PC-9 (cell line): ENCODE measurements at regions not wholly inside any gene's neighbourhood (a gene's known extent, or its start where the extent isn't known, plus 50 kb on each side); places are given as distances from the start of the nearest gene placed in this dataset.
A peak's percentile ranks its signal among the peaks of the same experiment; 100 is the strongest.

Experiments used
- BruUV-seq: library from RNA; stranded (reverse); fragments of 400-500 nt; replicated peaks from 2 replicates; lab custom pipeline; 2021; lab: Mats Ljungman, UMichigan
- CTCF ChIA-PET: fragments of 300-600 bp; sonication (Branson Sonifier 250); formaldehyde crosslinking; loops from one replicate; lab custom pipeline; 2022; ENCODE audit warnings: antibody characterized with exemption; lab: Charles Lee
- POLR2A ChIA-PET: fragments of 300-600 bp; sonication (Branson Sonifier 250); formaldehyde crosslinking; loops from one replicate; lab custom pipeline; 2022; ENCODE audit warnings: antibody characterized with exemption; ENCODE audit not compliant: unreplicated experiment; lab: Charles Lee
- DNase-seq, 2 experiments: peaks; one replicate each; pipeline versions ENCODE4 v3.0.0 to v3.0.0-alpha.2; 2015 to 2022; ENCODE audit warnings: mixed read lengths in 1 of 2
- H2AFZ ChIP-seq: fragments of 200-600 bp; sonication (generic); 2 replicates; pipeline ENCODE4 v1.8.1; 2017; ENCODE audit warnings: antibody characterized with exemption
- H3F3A ChIP-seq: fragments of 200-600 bp; sonication (generic); 2 replicates; pipeline ENCODE4 v1.8.1; 2017; ENCODE audit warnings: antibody characterized with exemption, mild to moderate bottlenecking, low read depth; ENCODE audit not compliant: insufficient read depth
- H3K27ac ChIP-seq: fragments of 200-600 bp; sonication (generic); 2 replicates; pipeline ENCODE4 v1.6.1; 2016; ENCODE audit warnings: mixed run types
- H3K27me3 ChIP-seq: fragments of 200-600 bp; sonication (generic); 2 replicates; pipeline ENCODE4 v1.6.1; 2016; ENCODE audit warnings: low read depth, mixed run types; ENCODE audit not compliant: insufficient read depth
- H3K36me3 ChIP-seq: fragments of 200-600 bp; sonication (generic); 2 replicates; pipeline ENCODE4 v1.6.1; 2016; ENCODE audit warnings: low read depth, mixed run types
- H3K4me1 ChIP-seq: fragments of 200-600 bp; sonication (generic); replicated peaks from 2 replicates; pipeline ENCODE4 v1.6.1; 2016; ENCODE audit warnings: mixed run types; ENCODE audit not compliant: insufficient read depth
- H3K4me2 ChIP-seq: fragments of 200-600 bp; sonication (generic); 2 replicates; pipeline ENCODE4 v1.6.1; 2017; ENCODE audit warnings: mixed run types
- H3K4me3 ChIP-seq: fragments of 200-600 bp; sonication (generic); 2 replicates; pipeline ENCODE4 v1.6.1; 2016; ENCODE audit warnings: mixed run types
- H3K79me2 ChIP-seq: fragments of 200-600 bp; sonication (generic); 2 replicates; pipeline ENCODE4 v1.6.1; 2017; ENCODE audit warnings: low read depth, mixed run types
- H3K9me2 ChIP-seq: fragments of 200-600 bp; sonication (generic); 2 replicates; pipeline ENCODE4 v1.8.1; 2017; ENCODE audit warnings: mild to moderate bottlenecking; ENCODE audit not compliant: insufficient read depth
- H3K9me3 ChIP-seq: fragments of 200-600 bp; sonication (generic); 2 replicates; pipeline ENCODE4 v1.8.1; 2016; ENCODE audit warnings: low read depth; ENCODE audit not compliant: insufficient read depth
- H4K20me1 ChIP-seq: fragments of 200-600 bp; sonication (generic); 2 replicates; pipeline ENCODE4 v1.8.1; 2017; ENCODE audit not compliant: insufficient read depth
- EZH2 ChIP-seq: fragments of 200-600 bp; sonication (generic); IDR thresholded peaks from 2 replicates; pipeline ENCODE4 v1.8.0; 2017; ENCODE audit warnings: antibody characterized with exemption, low read depth
- intact Hi-C: fragments of 100-400 bp; cut with micrococcal nuclease; formaldehyde crosslinking; loops from one replicate; pipeline ENCODE4 v1.10.0; 2022; ENCODE audit not compliant: unreplicated experiment
- TF ChIP-seq, protein P1 (sequence below): fragments of 200-600 bp; sonication (generic); conservative IDR thresholded peaks from 2 replicates; pipeline ENCODE4 v1.6.1; 2017; ENCODE audit warnings: mixed run types, antibody characterized with exemption, mild to moderate bottlenecking, moderate library complexity

DNA sequence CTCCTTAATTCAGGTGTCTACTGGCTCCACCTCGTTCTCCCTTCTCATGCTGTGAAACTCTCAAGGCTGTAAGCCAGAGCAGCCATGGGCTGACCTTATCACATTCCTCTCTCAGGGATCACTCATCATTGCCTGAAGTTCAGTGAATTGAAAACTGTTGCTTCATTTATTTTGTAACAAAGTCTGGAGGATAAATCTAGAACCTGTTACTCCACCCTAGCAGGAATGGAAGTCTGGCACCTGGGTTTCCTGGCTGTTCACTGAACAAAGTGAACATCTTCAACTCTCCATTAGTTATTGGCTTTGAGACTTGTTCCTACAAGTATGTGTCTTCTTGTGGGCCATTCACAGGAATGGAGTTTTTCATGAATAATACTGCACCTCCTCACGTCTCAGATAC, 584.1 kb downstream of the PTPRU start:
- Histone ChIP-seq H3K27ac (no peak overlapping the region), H4K20me1 (no peaks in the 10 kb centered on the region), H3K4me3 (no peak overlapping the region), H3K4me2 (no peak overlapping the region), H3K27me3 (no peaks in the 10 kb centered on the region), H3K36me3 (no peaks in the 10 kb centered on the region), H3K9me2 (no peaks in the 10 kb centered on the region), H3K4me1 (no peaks in the 10 kb centered on the region), H3K79me2 (no peaks in the 10 kb centered on the region), H2AFZ (no peak overlapping the region), H3K9me3 (no peaks in the 10 kb centered on the region), H3F3A (peaks cover 2% of the 10 kb centered on the region; the same call in 1 of the 2 replicates)
- POLR2A ChIA-PET: no interaction called here
- TF ChIP-seq, protein P1, sequence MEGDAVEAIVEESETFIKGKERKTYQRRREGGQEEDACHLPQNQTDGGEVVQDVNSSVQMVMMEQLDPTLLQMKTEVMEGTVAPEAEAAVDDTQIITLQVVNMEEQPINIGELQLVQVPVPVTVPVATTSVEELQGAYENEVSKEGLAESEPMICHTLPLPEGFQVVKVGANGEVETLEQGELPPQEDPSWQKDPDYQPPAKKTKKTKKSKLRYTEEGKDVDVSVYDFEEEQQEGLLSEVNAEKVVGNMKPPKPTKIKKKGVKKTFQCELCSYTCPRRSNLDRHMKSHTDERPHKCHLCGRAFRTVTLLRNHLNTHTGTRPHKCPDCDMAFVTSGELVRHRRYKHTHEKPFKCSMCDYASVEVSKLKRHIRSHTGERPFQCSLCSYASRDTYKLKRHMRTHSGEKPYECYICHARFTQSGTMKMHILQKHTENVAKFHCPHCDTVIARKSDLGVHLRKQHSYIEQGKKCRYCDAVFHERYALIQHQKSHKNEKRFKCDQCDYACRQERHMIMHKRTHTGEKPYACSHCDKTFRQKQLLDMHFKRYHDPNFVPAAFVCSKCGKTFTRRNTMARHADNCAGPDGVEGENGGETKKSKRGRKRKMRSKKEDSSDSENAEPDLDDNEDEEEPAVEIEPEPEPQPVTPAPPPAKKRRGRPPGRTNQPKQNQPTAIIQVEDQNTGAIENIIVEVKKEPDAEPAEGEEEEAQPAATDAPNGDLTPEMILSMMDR: no peak
- TF ChIP-seq EZH2: no peak
- CTCF ChIA-PET: no interaction called here
- intact Hi-C loops: no loop called here
- no TSS peak for BruUV-seq
- peak in 1 of 2 experiments; percentile 41 for DNase-seq

DNA sequence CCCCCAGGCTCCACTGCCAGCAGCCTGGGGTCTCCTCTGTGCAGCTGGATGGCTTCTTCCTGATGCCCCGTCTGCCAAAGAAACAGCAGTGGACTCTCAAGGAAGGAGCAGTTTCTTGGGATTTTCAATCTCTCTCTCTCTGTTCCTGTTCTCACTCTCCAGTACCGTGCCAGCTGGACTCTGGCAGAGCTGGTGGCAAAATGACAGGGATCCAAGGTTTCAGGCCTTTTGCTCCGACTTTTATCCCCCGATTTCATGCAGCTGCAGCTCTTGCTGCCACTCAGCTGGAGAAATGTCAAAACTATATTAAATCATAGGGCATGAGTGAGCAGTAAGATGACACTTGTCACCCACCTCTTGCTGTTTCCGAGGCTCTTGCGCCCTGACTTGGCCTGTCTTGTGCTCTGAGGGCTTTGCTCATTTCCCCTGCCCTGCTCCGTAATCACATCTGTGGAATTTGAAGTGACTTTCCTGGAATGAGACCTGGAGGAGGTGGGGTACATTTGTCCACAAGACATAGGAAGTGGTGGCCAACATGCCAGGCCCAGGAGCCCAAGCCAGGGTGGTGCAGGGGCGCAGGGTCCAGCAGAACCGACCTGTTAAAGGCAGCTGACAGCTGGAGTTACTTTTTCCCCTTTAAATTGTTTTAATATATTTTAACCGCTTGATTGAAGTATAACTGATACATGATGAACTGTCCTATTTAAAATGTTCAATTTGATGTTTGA, 576.2 kb downstream of the PTPRU start:
- Histone ChIP-seq H3K9me2 (no peaks in the 10 kb centered on the region), H2AFZ (no peak overlapping the region), H3K4me3 (no peak overlapping the region), H3K4me1 (no peaks in the 10 kb centered on the region), H3K27ac (no peak overlapping the region), H3K4me2 (no peak overlapping the region), H3K27me3 (no peaks in the 10 kb centered on the region), H3K36me3 (no peaks in the 10 kb centered on the region), H3K9me3 (no peaks in the 10 kb centered on the region), H4K20me1 (no peaks in the 10 kb centered on the region), H3F3A (no peaks in the 10 kb centered on the region), H3K79me2 (no peaks in the 10 kb centered on the region)
- intact Hi-C loops: no loop called here
- ChIA-PET POLR2A (no interaction called here), CTCF (no interaction called here)
- DNase-seq: no peak
- BruUV-seq: no TSS peak
- TF ChIP-seq, protein P1: no peak
- no peak for TF ChIP-seq EZH2

DNA sequence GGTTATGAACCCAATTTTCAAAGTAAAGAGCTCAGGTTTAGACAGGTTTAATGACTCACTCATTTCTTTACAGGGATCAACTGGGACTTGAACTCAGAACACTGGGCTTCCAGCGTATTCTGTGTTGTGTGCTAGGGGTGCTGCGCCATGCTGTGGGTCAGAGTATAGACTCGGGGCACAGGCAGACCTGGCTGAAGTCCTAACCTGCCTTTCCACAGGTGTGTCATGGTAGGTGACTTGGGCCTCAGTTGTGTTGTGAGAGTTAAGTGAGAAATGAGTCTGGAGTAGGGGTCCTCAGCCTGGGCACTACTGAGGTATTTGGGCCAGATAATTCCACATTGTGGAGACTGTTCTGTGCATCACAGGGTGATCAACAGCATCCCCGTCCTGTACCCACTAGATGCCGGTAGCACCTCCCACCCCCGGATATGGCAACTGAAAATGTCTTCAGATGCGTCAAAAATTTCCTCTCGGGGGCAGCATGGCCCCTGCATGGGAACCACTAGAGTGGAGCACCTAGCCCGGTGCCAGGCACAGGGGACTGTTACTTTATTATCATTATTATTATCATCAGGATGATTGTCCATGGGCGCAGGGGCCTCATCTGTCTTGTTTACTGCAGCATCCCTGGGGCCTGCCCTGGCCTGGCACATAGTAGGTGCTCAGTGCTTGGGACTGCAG, 575.5 kb downstream of the PTPRU start:
- intact Hi-C loops: no loop called here
- H2AFZ ChIP-seq: no peak overlapping the region
- no TSS peak for BruUV-seq

More for the DNA sequence above, 575.5 kb downstream of the PTPRU start:
- Histone ChIP-seq H3K4me3 (no peak overlapping the region), H3K36me3 (no peaks in the 10 kb centered on the region), H3K9me3 (no peaks in the 10 kb centered on the region), H3K27ac (no peak overlapping the region), H3K27me3 (no peaks in the 10 kb centered on the region), H3K79me2 (no peaks in the 10 kb centered on the region), H3F3A (no peaks in the 10 kb centered on the region), H3K4me1 (no peaks in the 10 kb centered on the region), H3K4me2 (no peak overlapping the region), H3K9me2 (no peaks in the 10 kb centered on the region), H4K20me1 (no peaks in the 10 kb centered on the region)
- POLR2A ChIA-PET: no interaction called here
- no peak for TF ChIP-seq EZH2
- TF ChIP-seq, protein P1: no peak
- CTCF ChIA-PET: no interaction called here
- DNase-seq: no peak
